DLD1 (cell line): ENCODE measurements at regions not wholly inside any gene's neighbourhood (a gene's known extent, or its start where the extent isn't known, plus 50 kb on each side); places are given as distances from the start of the nearest gene placed in this dataset.

ENCODE experiments used
- in situ Hi-C: cut with HindIII; loops from 2 replicates; pipeline ENCODE4 v1.10.0; 2017; ENCODE audit warnings: low sequenced_read_pairs

GRCh38 chr6:74785236-74785635 is 420.6 kb downstream of the COL12A1 start:
- in situ Hi-C loops = no loop called here

DNA sequence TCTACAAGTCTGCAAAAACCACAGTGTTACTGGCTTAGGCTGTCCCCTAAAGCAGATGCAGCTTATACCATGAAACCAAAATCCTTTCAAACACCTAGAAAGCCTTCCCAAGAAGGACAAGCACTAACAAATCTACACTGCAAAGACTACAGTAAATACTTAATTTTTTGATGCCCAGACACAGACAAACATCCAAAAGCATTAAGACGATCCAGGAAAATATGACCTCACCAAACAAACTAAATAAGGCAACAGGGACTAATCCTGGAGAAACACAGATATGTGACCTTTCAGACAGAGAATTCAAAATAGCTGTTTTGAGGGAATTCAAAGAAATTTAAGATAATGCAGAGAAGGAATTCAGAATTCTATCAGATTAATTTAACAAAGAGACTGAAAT is 423.5 kb downstream of the COL12A1 start:
- in situ Hi-C loops = no loop called here

GRCh38 chr6:74780831-74781230 is 425.0 kb downstream of the COL12A1 start:
- in situ Hi-C loops = no loop called here

GRCh38 chr6:74768738-74769137 is 437.1 kb downstream of the COL12A1 start:
- in situ Hi-C loops = no loop called here

DNA sequence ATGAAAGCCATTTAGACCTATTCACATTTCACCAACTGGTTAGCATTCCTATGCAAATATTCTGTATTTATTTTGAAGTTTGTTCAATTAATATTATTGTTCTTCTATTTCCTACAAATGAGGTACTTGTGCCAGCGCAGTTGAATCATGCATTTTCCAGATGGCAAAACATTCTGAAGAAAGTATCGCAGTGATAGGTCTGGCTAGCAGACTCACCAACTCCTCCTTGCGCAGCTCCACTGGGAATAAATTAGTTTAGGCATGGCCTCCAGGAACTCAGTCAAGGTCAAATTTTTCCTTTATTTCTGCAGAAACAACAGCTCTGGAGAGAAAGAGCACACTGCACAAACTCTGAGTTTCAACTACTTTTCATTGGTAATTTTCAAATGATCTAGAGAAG is 437.7 kb downstream of the COL12A1 start:
- in situ Hi-C loops = no loop called here

- in situ Hi-C loops = no loop called here
Measured at GRCh38 chr6:74765486-74765885, 440.4 kb downstream of the COL12A1 start.

DNA sequence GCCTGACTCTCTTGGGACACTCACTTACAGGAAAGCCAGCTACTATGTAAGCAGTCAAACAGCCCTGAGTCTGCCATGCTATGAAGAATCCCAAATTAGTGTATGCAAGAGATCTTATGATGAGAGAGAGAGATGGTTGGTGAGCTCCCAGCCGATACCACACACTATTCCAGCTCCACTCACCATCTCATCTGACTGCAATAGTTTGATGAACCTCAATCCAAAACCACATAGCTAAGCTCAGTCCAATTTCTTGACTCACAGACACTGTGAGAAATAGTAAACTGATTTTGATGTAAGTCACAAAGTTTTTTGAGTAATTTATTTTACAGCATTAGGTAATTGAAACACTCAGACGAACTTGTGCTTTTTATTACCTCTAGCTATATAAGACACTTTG is 441.4 kb downstream of the COL12A1 start:
- in situ Hi-C loops = no loop called here

- in situ Hi-C loops = no loop called here
Measured at GRCh38 chr6:74762841-74763240, 443.0 kb downstream of the COL12A1 start.

DNA sequence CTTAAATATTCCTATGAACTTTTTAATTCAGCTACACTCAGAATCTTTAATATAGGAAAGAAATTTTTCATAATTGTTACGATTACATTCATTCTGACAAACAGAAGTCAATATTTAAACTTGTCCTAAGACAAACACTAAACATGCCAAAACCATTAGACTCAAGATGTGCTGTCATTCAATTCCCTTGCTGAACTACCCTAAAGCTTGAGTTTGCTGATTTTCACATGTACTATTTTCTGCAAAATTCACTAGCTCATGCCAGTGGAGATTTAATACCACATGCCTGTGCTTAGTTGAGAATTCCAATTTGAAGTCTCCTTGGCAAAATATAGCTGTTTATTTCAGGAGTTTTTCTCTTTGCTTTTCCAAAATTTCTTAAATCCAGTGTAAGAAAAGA is 448.0 kb downstream of the COL12A1 start:
- in situ Hi-C loops = no loop called here

GRCh38 chr6:74756923-74757322 is 448.9 kb downstream of the COL12A1 start:
- in situ Hi-C loops = no loop called here

DNA sequence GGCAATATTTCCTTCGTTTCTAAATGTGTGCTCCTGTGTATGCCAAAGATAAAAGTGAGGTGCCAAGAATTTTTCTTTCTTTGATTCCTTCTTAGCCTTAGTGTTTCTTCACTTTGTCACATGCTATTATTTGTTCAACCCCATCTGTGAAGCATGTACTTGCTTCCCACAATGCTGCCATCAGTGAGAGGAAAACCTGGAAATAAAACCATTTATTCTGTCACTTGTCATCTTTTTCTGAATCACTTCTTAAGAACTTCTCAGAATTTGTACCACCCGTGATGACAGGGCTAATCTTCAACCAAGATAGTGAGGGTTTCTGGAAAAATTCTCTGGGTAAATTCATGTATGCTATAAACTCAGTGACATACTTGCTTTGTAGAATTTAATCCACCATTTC is 450.1 kb downstream of the COL12A1 start:
- in situ Hi-C loops = no loop called here

DNA sequence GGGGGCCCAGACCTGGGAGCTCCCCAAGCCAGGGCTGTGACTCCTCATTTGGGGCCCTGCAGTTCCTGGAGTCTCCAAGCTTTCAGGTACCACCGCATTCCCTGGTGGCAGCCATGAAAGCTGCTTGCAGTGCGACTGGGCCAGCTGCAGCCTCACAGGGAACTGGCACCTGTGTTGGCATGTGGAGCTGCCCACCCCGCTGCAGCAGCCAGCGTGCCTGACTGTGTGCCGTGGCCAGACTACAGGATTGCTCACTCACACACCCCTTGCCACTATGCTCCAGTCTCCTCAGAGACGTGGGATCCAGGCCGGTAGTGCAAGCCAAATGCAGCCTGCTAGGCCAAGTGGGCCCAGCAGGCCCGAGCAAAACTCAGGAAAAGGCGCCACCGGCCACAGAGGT is 450.7 kb downstream of the COL12A1 start:
- in situ Hi-C loops = no loop called here

- in situ Hi-C loops = no loop called here
Measured at GRCh38 chr6:74753883-74754600, 451.8 kb downstream of the COL12A1 start.

- in situ Hi-C loops = no loop called here
Measured at GRCh38 chr6:74752303-74752702, 453.6 kb downstream of the COL12A1 start.

GRCh38 chr6:74750826-74751225 is 455.0 kb downstream of the COL12A1 start:
- in situ Hi-C loops = no loop called here

DNA sequence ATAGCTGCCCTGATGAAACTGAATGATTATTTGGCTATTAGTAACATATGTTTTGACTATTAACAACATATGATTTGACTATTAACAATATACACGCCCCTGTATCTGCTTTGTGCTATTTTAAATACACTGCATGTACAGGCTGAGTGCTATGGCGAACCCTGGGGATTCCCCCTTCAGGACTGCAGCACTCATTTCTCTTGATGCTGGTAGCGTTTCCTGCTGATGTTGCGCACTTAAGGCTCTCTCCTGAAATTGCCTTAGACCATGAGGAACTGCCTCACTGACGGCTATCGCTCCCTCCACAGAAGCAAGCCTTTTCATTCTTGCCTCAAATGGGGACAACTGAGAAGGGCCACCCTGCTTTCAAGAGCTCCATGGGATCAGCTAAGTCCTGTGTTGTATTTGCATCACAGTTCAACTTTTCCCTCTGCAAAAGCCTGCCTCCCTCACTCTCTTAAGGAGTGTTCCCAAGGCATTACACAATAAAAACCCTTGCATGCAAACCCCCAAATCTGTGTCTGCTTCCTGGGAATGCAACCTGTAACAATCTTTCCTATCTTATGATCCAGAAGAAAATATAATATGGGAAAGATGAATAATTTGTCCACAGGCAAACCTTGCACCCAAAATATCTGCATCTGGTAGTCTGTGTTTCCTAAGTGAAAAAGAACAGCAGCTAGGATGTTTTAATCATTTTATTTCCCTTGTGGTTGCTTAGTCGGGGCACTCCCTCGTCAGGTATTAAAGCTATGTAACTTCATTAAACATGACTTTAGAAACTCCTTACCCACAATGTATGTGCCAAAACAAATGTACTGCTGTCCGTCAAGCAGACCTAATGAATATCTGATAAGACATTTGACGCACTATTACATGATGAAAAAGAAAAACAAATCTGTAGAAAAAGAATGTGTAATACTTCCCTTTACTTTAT is 456.4 kb downstream of the COL12A1 start:
- in situ Hi-C loops = no loop called here

DNA sequence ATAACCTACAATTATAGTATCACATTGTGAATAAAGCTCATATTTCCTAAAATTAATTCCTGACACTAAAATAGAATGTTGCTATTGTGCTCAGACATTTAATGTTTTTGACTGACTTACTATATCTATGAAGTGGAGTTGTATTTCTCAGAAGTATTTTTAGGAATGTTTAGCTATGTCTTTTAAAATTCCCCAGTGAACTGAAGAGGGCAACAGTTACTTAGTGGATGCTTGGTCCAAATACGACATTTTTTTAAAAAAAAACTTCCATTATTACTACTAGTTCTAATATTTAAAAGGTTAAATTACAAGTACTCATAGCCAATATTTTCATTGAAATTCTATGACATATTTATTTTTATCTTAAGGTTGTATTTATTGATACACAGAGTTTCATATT is 460.2 kb downstream of the COL12A1 start:
- in situ Hi-C loops = no loop called here

- in situ Hi-C loops = no loop called here
Measured at GRCh38 chr6:74742793-74743508, 462.9 kb downstream of the COL12A1 start.

DNA sequence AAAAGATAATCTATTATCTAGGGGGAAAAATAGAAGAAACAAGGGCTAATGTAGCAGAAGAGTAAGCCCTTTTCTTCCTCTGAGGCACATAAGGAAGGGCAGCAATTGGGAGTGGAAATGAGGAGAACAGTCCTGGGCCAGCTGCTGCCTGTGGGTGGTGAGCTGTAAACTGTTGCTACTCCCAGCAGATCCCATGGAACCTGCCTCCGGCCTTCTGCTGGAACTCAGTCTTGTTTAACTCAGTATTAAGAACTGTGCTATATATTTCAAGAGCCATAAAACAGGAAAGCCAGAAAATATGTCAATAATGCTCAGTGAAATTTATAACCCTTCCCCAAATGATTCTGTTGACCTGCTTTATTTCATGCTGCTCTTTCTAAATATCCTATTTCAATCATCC is 464.2 kb downstream of the COL12A1 start:
- in situ Hi-C loops = no loop called here

DNA sequence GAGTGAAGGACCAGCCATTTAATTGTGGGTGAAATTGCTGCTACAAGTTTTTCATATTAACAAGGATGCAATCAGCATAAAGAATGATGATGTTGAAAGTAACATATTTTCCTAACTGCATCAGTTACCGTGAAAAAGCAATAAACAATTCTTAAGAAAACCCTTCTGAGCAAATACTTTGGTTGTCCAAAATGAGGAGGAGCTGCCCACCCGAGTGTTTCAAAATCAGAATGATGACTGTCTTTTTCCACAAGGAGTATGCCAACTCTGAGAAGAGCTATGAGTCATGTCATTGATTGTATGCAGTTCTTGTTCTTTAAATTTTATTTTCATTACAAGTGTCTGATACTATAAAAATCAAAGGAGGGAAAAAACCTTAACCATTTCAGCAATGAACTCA is 470.5 kb downstream of the COL12A1 start:
- in situ Hi-C loops = no loop called here

- in situ Hi-C loops = no loop called here
Measured at GRCh38 chr6:74734901-74735300, 471.0 kb downstream of the COL12A1 start.
